Loucy (cell line): ENCODE measurements at regions not wholly inside any gene's neighbourhood (a gene's known extent, or its start where the extent isn't known, plus 50 kb on each side); places are given as distances from the start of the nearest gene placed in this dataset.

Source experiments
- H2AFZ ChIP-seq: fragments of 200-600 bp; sonication (generic); 2 replicates; pipeline ENCODE4 v1.6.0; 2016; ENCODE audit warnings: antibody characterized with exemption, mild to moderate bottlenecking, low read length, moderate library complexity
- H3F3A ChIP-seq: fragments of 200-600 bp; 2 replicates; pipeline ENCODE4 v1.6.0; 2016; ENCODE audit warnings: antibody characterized with exemption, low read depth, mild to moderate bottlenecking
- H3K27me3 ChIP-seq: fragments of 200-600 bp; sonication (generic); 2 replicates; pipeline ENCODE4 v1.6.1; 2014; ENCODE audit warnings: low read length, mild to moderate bottlenecking; ENCODE audit not compliant: insufficient read depth, poor library complexity, severe bottlenecking
- H3K36me3 ChIP-seq: fragments of 200-600 bp; sonication (generic); 2 replicates; pipeline ENCODE4 v1.6.1; 2016; ENCODE audit warnings: low read length; ENCODE audit not compliant: insufficient read depth
- H3K4me1 ChIP-seq: fragments of 200-600 bp; sonication (generic); 2 replicates; pipeline ENCODE4 v1.5.1; 2014; ENCODE audit warnings: low read length, mild to moderate bottlenecking; ENCODE audit not compliant: insufficient read depth, poor library complexity, severe bottlenecking
- H3K4me2 ChIP-seq: fragments of 200-600 bp; sonication (generic); 2 replicates; pipeline ENCODE4 v1.6.0; 2014; ENCODE audit warnings: antibody characterized with exemption, low read length, low read depth, mild to moderate bottlenecking; ENCODE audit not compliant: poor library complexity, severe bottlenecking
- H3K4me3 ChIP-seq: fragments of 200-600 bp; sonication (generic); 2 replicates; pipeline ENCODE4 v1.5.1; 2014; ENCODE audit warnings: low read length, mild to moderate bottlenecking, mixed read lengths; ENCODE audit not compliant: poor library complexity, severe bottlenecking
- H3K79me2 ChIP-seq: fragments of 200-600 bp; sonication (generic); 2 replicates; pipeline ENCODE4 v1.6.1; 2014; ENCODE audit warnings: low read length; ENCODE audit not compliant: insufficient read depth
- H3K9ac ChIP-seq: fragments of 200-600 bp; sonication (generic); 2 replicates; pipeline ENCODE4 v1.6.0; 2014; ENCODE audit warnings: mild to moderate bottlenecking, low read depth, low read length, moderate library complexity; ENCODE audit not compliant: poor library complexity, severe bottlenecking
- H3K9me2 ChIP-seq: fragments of 200-600 bp; sonication (generic); replicated peaks from 2 replicates; pipeline ENCODE4 v1.6.1; 2016; ENCODE audit warnings: low read depth, low read length, mixed read lengths
- H3K9me3 ChIP-seq: fragments of 200-600 bp; sonication (generic); 2 replicates; pipeline ENCODE4 v1.6.1; 2014; ENCODE audit warnings: mild to moderate bottlenecking, antibody characterized with exemption, low read length, low read depth; ENCODE audit not compliant: insufficient read depth
- H4K20me1 ChIP-seq: fragments of 200-600 bp; sonication (generic); 2 replicates; pipeline ENCODE4 v1.6.0; 2014; ENCODE audit warnings: antibody characterized with exemption, low read length, mild to moderate bottlenecking; ENCODE audit not compliant: insufficient read depth, poor library complexity, severe bottlenecking
- CTCF ChIP-seq: fragments of 200-600 bp; sonication (generic); conservative IDR thresholded peaks from 2 replicates; pipeline ENCODE4 v1.5.1; 2014; ENCODE audit warnings: mild to moderate bottlenecking, antibody characterized with exemption, low read length
- EZH2phosphoT487 ChIP-seq: fragments of 200-600 bp; IDR thresholded peaks from 2 replicates; pipeline ENCODE4 v1.6.1; 2018; ENCODE audit warnings: antibody characterized with exemption, mild to moderate bottlenecking, moderate library complexity, borderline replicate concordance

GRCh38 chr3:64422932-64423331 lies 197.7 kb upstream of the PRICKLE2 start:
- H3K27me3 ChIP-seq = no peaks in the 10 kb centered on the region
- H4K20me1 ChIP-seq = no peaks in the 10 kb centered on the region
- H2AFZ ChIP-seq = no peak overlapping the region
- H3F3A ChIP-seq = no peaks in the 10 kb centered on the region
- H3K4me2 ChIP-seq = no peak overlapping the region
- H3K9ac ChIP-seq = no peak overlapping the region
- no peaks in the 10 kb centered on the region for H3K79me2 ChIP-seq
- TF ChIP-seq CTCF = no peak
- no peak for TF ChIP-seq EZH2phosphoT487
- no peaks in the 10 kb centered on the region for H3K9me2 ChIP-seq
- no peaks in the 10 kb centered on the region for H3K4me1 ChIP-seq
- H3K4me3 ChIP-seq = no peak overlapping the region
- no peaks in the 10 kb centered on the region for H3K36me3 ChIP-seq
- H3K9me3 ChIP-seq = no peaks in the 10 kb centered on the region

GRCh38 chr3:64422192-64422591 lies 196.9 kb upstream of the PRICKLE2 start:
- H3K9me3 ChIP-seq = no peaks in the 10 kb centered on the region
- no peaks in the 10 kb centered on the region for H3K27me3 ChIP-seq

GRCh38 chr3:64417816-64418215 lies 192.6 kb upstream of the PRICKLE2 start:
- Histone ChIP-seq H3K4me3 (no peak overlapping the region), H3K4me2 (no peak overlapping the region), H3K9me2 (no peaks in the 10 kb centered on the region), H3K9me3 (no peaks in the 10 kb centered on the region), H3K9ac (no peak overlapping the region), H4K20me1 (no peaks in the 10 kb centered on the region), H3K4me1 (no peaks in the 10 kb centered on the region), H3K36me3 (no peaks in the 10 kb centered on the region), H3K79me2 (no peaks in the 10 kb centered on the region), H3F3A (no peaks in the 10 kb centered on the region), H3K27me3 (no peaks in the 10 kb centered on the region), H2AFZ (0 out of 2 replicates have a peak overlapping the region, but pooled peaks have one; percentile 27)
- TF ChIP-seq EZH2phosphoT487 (no peak), CTCF (no peak)

More at GRCh38 chr3:64422192-64422591, 196.9 kb upstream of the PRICKLE2 start:
- Histone ChIP-seq H3K9ac (no peak overlapping the region), H2AFZ (no peak overlapping the region), H4K20me1 (no peaks in the 10 kb centered on the region), H3K4me3 (no peak overlapping the region), H3K79me2 (no peaks in the 10 kb centered on the region), H3K36me3 (no peaks in the 10 kb centered on the region), H3K9me2 (no peaks in the 10 kb centered on the region), H3K4me2 (no peak overlapping the region), H3F3A (no peaks in the 10 kb centered on the region), H3K4me1 (no peaks in the 10 kb centered on the region)
- no peak for TF ChIP-seq EZH2phosphoT487
- no peak for TF ChIP-seq CTCF
